Glutamatergic neuron (in vitro differentiated cells): ENCODE measurements at regions not wholly inside any gene's neighbourhood (a gene's known extent, or its start where the extent isn't known, plus 50 kb on each side); places are given as distances from the start of the nearest gene placed in this dataset.

Source experiments
- DNase-seq: peaks from one replicate; pipeline ENCODE4 v3.0.0; 2022
- H3K27ac Mint-ChIP-seq: one replicate; pipeline ENCODE4 v1.8.0; 2020; ENCODE audit warnings: mild to moderate bottlenecking, mixed read lengths, inconsistent platforms; ENCODE audit not compliant: unreplicated experiment
- H3K27me3 Mint-ChIP-seq: one replicate; pipeline ENCODE4 v1.8.0; 2020; ENCODE audit warnings: mild to moderate bottlenecking, moderate library complexity, mixed read lengths, inconsistent platforms; ENCODE audit not compliant: unreplicated experiment
- H3K36me3 Mint-ChIP-seq: one replicate; pipeline ENCODE4 v1.8.0; 2020; ENCODE audit warnings: mild to moderate bottlenecking, mixed read lengths, inconsistent platforms; ENCODE audit not compliant: unreplicated experiment
- H3K4me1 Mint-ChIP-seq: one replicate; pipeline ENCODE4 v1.8.0; 2020; ENCODE audit warnings: mild to moderate bottlenecking, low read depth, mixed read lengths, inconsistent platforms; ENCODE audit not compliant: unreplicated experiment
- H3K4me3 Mint-ChIP-seq: one replicate; pipeline ENCODE4 v1.8.0; 2020; ENCODE audit warnings: mild to moderate bottlenecking, mixed read lengths, inconsistent platforms; ENCODE audit not compliant: unreplicated experiment
- H3K9me3 Mint-ChIP-seq: one replicate; pipeline ENCODE4 v1.8.0; 2020; ENCODE audit warnings: mild to moderate bottlenecking, moderate library complexity, mixed read lengths, inconsistent platforms; ENCODE audit not compliant: unreplicated experiment
- CTCF ChIP-seq: fragments of 200-600 bp; sonication (generic); IDR thresholded peaks from one replicate; pipeline ENCODE4 v1.5.0; 2021; ENCODE audit not compliant: partially characterized antibody, unreplicated experiment

- Mint-ChIP-seq H3K27me3 (peaks cover 1% of the 10 kb centered on the region), H3K4me3 (no peak overlapping the region), H3K36me3 (no peaks in the 10 kb centered on the region), H3K27ac (no peak overlapping the region), H3K4me1 (no peaks in the 10 kb centered on the region), H3K9me3 (peaks cover 3% of the 10 kb centered on the region)
- TF ChIP-seq CTCF = no peak
- no peak for DNase-seq
Measured at GRCh38 chr15:38864122-38864521, 299.5 kb upstream of the RASGRP1 start.

GRCh38 chr15:38864827-38865581 is 300.4 kb upstream of the RASGRP1 start:
- no peak overlapping the region for H3K4me3 Mint-ChIP-seq
- no peak overlapping the region for H3K27ac Mint-ChIP-seq
- H3K4me1 Mint-ChIP-seq = no peaks in the 10 kb centered on the region
- DNase-seq = no peak
- TF ChIP-seq CTCF = no peak
- H3K36me3 Mint-ChIP-seq = no peaks in the 10 kb centered on the region
- H3K9me3 Mint-ChIP-seq = peaks cover 3% of the 10 kb centered on the region
- peaks cover 1% of the 10 kb centered on the region for H3K27me3 Mint-ChIP-seq

- Mint-ChIP-seq H3K4me3 (no peak overlapping the region), H3K27ac (no peak overlapping the region), H3K4me1 (no peaks in the 10 kb centered on the region), H3K9me3 (peaks cover 3% of the 10 kb centered on the region), H3K36me3 (no peaks in the 10 kb centered on the region), H3K27me3 (peaks cover 1% of the 10 kb centered on the region)
- no peak for TF ChIP-seq CTCF
- no peak for DNase-seq
Measured at GRCh38 chr15:38867556-38867955, 302.9 kb upstream of the RASGRP1 start.

- TF ChIP-seq CTCF = no peak
- Mint-ChIP-seq H3K27me3 (peaks cover 1% of the 10 kb centered on the region), H3K4me3 (no peak overlapping the region)
Measured at GRCh38 chr15:38868326-38869114, 303.9 kb upstream of the RASGRP1 start.

GRCh38 chr15:38871638-38872037 is 307.0 kb upstream of the RASGRP1 start:
- Mint-ChIP-seq H3K27ac (no peak overlapping the region), H3K4me3 (no peak overlapping the region), H3K36me3 (no peaks in the 10 kb centered on the region), H3K4me1 (no peaks in the 10 kb centered on the region), H3K27me3 (peaks cover 1% of the 10 kb centered on the region), H3K9me3 (no peaks in the 10 kb centered on the region)
- no peak for TF ChIP-seq CTCF
- DNase-seq = no peak

More at GRCh38 chr15:38868326-38869114, 303.9 kb upstream of the RASGRP1 start:
- DNase-seq = no peak
- no peaks in the 10 kb centered on the region for H3K4me1 Mint-ChIP-seq
- peaks cover 3% of the 10 kb centered on the region for H3K9me3 Mint-ChIP-seq
- no peaks in the 10 kb centered on the region for H3K36me3 Mint-ChIP-seq
- H3K27ac Mint-ChIP-seq = no peak overlapping the region
